Hepatocyte (in vitro differentiated cells): ENCODE measurements at regions not wholly inside any gene's neighbourhood (a gene's known extent, or its start where the extent isn't known, plus 50 kb on each side); places are given as distances from the start of the nearest gene placed in this dataset.

Experiments
- DNase-seq: peaks from one replicate; pipeline ENCODE4 v3.0.0-alpha.2; 2016; ENCODE audit warnings: low spot score
- H2AFZ ChIP-seq: fragments of 200-600 bp; sonication (generic); 2 replicates; pipeline ENCODE4 v1.6.0; 2016; ENCODE audit warnings: antibody characterized with exemption, mild to moderate bottlenecking
- H3K27ac ChIP-seq: fragments of 200-600 bp; sonication (generic); 2 replicates; pipeline ENCODE4 v1.5.1; 2016; ENCODE audit warnings: mild to moderate bottlenecking
- H3K27me3 ChIP-seq: fragments of 200-600 bp; sonication (generic); 2 replicates; pipeline ENCODE4 v1.6.1; 2016
- H3K36me3 ChIP-seq: fragments of 200-600 bp; sonication (generic); replicated peaks from 2 replicates; pipeline ENCODE4 v1.5.1; 2016; ENCODE audit warnings: low read depth; ENCODE audit not compliant: insufficient read depth
- H3K4me1 ChIP-seq: fragments of 200-600 bp; sonication (generic); 2 replicates; pipeline ENCODE4 v1.5.1; 2016; ENCODE audit warnings: mild to moderate bottlenecking, moderate library complexity; ENCODE audit not compliant: insufficient read depth
- H3K4me2 ChIP-seq: fragments of 200-600 bp; sonication (generic); 2 replicates; pipeline ENCODE4 v1.6.0; 2016
- H3K4me3 ChIP-seq: fragments of 200-600 bp; sonication (generic); 2 replicates; pipeline ENCODE4 v1.5.1; 2016; ENCODE audit warnings: mild to moderate bottlenecking
- H3K79me2 ChIP-seq: fragments of 200-600 bp; sonication (generic); 2 replicates; pipeline ENCODE4 v1.6.0; 2017; ENCODE audit warnings: mild to moderate bottlenecking
- H3K9me2 ChIP-seq: fragments of 200-600 bp; sonication (generic); replicated peaks from 2 replicates; pipeline ENCODE4 v1.6.0; 2017; ENCODE audit warnings: mild to moderate bottlenecking; ENCODE audit not compliant: insufficient read depth
- H3K9me3 ChIP-seq: fragments of 200-600 bp; sonication (generic); 2 replicates; pipeline ENCODE4 v1.5.1; 2016; ENCODE audit warnings: low read depth, mild to moderate bottlenecking
- H4K20me1 ChIP-seq: fragments of 200-600 bp; sonication (generic); 2 replicates; pipeline ENCODE4 v1.6.0; 2016; ENCODE audit warnings: mild to moderate bottlenecking; ENCODE audit not compliant: insufficient read depth, poor library complexity, severe bottlenecking
- CTCF ChIP-seq: fragments of 200-600 bp; sonication (generic); IDR thresholded peaks from 2 replicates; pipeline ENCODE4 v1.5.1; 2016; ENCODE audit warnings: antibody characterized with exemption, mild to moderate bottlenecking; ENCODE audit not compliant: poor library complexity
- EZH2 ChIP-seq: fragments of 200-600 bp; sonication (generic); IDR thresholded peaks from 2 replicates; pipeline ENCODE4 v1.6.1; 2016; ENCODE audit warnings: antibody characterized with exemption, mild to moderate bottlenecking, borderline replicate concordance
- EZH2phosphoT487 ChIP-seq: fragments of 200-600 bp; sonication (generic); IDR thresholded peaks from one replicate; pipeline ENCODE4 v1.6.1; 2018; ENCODE audit warnings: antibody characterized with exemption, mild to moderate bottlenecking, low read depth, moderate library complexity; ENCODE audit not compliant: unreplicated experiment, severe bottlenecking
- WGBS: methylation state at CpG from one replicate; pipeline ENCODE4 v1.1.6; 2016; ENCODE audit warnings: low lambda C conversion rate; ENCODE audit errors: missing lambda C conversion rate; 5-methylcytosine and 5-hydroxymethylcytosine counted together

DNA sequence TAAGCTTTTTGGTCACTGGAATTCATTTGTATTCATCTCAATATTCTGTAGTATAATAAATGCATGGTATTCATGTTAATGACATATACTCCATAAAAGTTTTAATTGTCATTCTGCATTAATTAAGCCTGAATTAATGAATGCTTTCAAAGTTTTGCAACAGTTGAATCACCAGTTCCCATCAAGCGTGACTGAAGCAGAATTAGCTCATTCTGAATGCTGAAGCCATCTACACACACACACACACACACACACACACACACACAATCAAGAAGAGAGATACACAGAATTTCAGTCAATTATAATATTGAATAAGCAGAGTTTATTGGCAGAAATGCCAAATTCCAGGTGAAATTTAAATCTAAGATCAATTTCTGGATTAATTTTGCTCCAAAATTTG lies 252.1 kb upstream of the KCNMB2 start:
- Histone ChIP-seq H3K79me2 (no peaks in the 10 kb centered on the region), H2AFZ (no peak overlapping the region), H3K27ac (no peak overlapping the region), H3K9me3 (no peaks in the 10 kb centered on the region), H4K20me1 (no peaks in the 10 kb centered on the region), H3K9me2 (no peaks in the 10 kb centered on the region), H3K27me3 (no peaks in the 10 kb centered on the region), H3K4me3 (no peak overlapping the region), H3K4me2 (no peak overlapping the region), H3K4me1 (no peaks in the 10 kb centered on the region), H3K36me3 (no peaks in the 10 kb centered on the region)
- WGBS, result 100% methylated on average over 1 of the region's 1 CpG
- TF ChIP-seq EZH2 (no peak), CTCF (no peak)
- DNase-seq, result no peak

GRCh38 chr3:178288074-178288473 lies 248.2 kb upstream of the KCNMB2 start:
- no peaks in the 10 kb centered on the region for H3K9me2 ChIP-seq
- WGBS, result 87% methylated on average over 5 of the region's 5 CpGs
- no peaks in the 10 kb centered on the region for H4K20me1 ChIP-seq
- no peak overlapping the region for H3K4me2 ChIP-seq
- H3K4me1 ChIP-seq, result no peaks in the 10 kb centered on the region
- H3K36me3 ChIP-seq, result no peaks in the 10 kb centered on the region
- no peaks in the 10 kb centered on the region for H3K79me2 ChIP-seq
- no peak overlapping the region for H3K4me3 ChIP-seq
- no peaks in the 10 kb centered on the region for H3K27me3 ChIP-seq
- TF ChIP-seq EZH2phosphoT487 (no peak), EZH2 (no peak), CTCF (no peak)
- no peak for DNase-seq
- H3K27ac ChIP-seq, result no peak overlapping the region
- no peaks in the 10 kb centered on the region for H3K9me3 ChIP-seq
- no peak overlapping the region for H2AFZ ChIP-seq

GRCh38 chr3:178289544-178290160 lies 246.6 kb upstream of the KCNMB2 start:
- H4K20me1 ChIP-seq, result no peaks in the 10 kb centered on the region
- no peaks in the 10 kb centered on the region for H3K9me2 ChIP-seq
- DNase-seq, result no peak
- no peaks in the 10 kb centered on the region for H3K27me3 ChIP-seq
- no peaks in the 10 kb centered on the region for H3K36me3 ChIP-seq
- H3K9me3 ChIP-seq, result no peaks in the 10 kb centered on the region
- no peak overlapping the region for H2AFZ ChIP-seq
- H3K4me2 ChIP-seq, result peak overlapping the region; percentile 15
- 52% methylated on average over 6 of the region's 6 CpGs for WGBS
- TF ChIP-seq EZH2phosphoT487 (no peak), CTCF (no peak), EZH2 (no peak)
- H3K27ac ChIP-seq, result no peak overlapping the region
- no peaks in the 10 kb centered on the region for H3K79me2 ChIP-seq
- H3K4me1 ChIP-seq, result no peaks in the 10 kb centered on the region
- no peak overlapping the region for H3K4me3 ChIP-seq
